ENCODE measurements at regions not wholly inside any gene's neighbourhood (a gene's known extent, or its start where the extent isn't known, plus 50 kb on each side); places are given as distances from the start of the nearest gene placed in this dataset.
A peak's percentile ranks its signal among the peaks of the same experiment; 100 is the strongest.
"Not testable (repeated sequence)": the region's sequence is repeated elsewhere in the genome, so short reads cannot be mapped to it uniquely, and the experiment has no call there.

- H3K27ac Mint-ChIP-seq, result no peak overlapping the region
- peaks cover 0 to 3% (median 0%) of the 10 kb centered on the region in 7 donors for H3K9me3 Mint-ChIP-seq
- ATAC-seq (ENCODE audit: low read depth in 2 of 2), result no peak
- no peaks in the 10 kb centered on the region for H3K36me3 Mint-ChIP-seq
- no peaks in the 10 kb centered on the region for H3K27me3 ChIP-seq (ENCODE audit: control insufficient read depth, insufficient read depth, low read length)
- no peak for DNase-seq
- no peaks in the 10 kb centered on the region for H3K36me3 ChIP-seq (ENCODE audit: control insufficient read depth, insufficient read depth, low read length)
- H3K4me3 ChIP-seq (ENCODE audit: low read depth, low read length), result no peak overlapping the region
- no peak overlapping the region for H3K27ac ChIP-seq (ENCODE audit: insufficient read depth, low read length, poor library complexity, severe bottlenecking)
- H3K9me3 ChIP-seq (ENCODE audit: control insufficient read depth in 2 of 2, low read length in 2 of 2), result no peaks in the 10 kb centered on the region
- peaks cover 0 to 4% (median 1%) of the 10 kb centered on the region in 4 donors for H3K4me1 Mint-ChIP-seq
- H3K4me1 ChIP-seq (ENCODE audit: control insufficient read depth, insufficient read depth, low read length, poor library complexity, severe bottlenecking), result no peaks in the 10 kb centered on the region
- H3K4me3 Mint-ChIP-seq, result no peak overlapping the region
- peaks cover 27% of the 10 kb centered on the region for H3K27me3 Mint-ChIP-seq
Observed at GRCh38 chr16:85237817-85238216, 125.5 kb upstream of the CIBAR2 start.

- ATAC-seq (ENCODE audit: low read depth in 2 of 2) (no peak), DNase-seq (no peak)
- Mint-ChIP-seq H3K27ac (no peak overlapping the region), H3K4me1 (peaks cover 0 to 4% (median 1%) of the 10 kb centered on the region in 4 donors), H3K9me3 (peaks cover 0 to 3% (median 0%) of the 10 kb centered on the region in 7 donors), H3K4me3 (no peak overlapping the region), H3K36me3 (no peaks in the 10 kb centered on the region), H3K27me3 (peaks cover 26% of the 10 kb centered on the region)
- H3K4me3 ChIP-seq (ENCODE audit: low read depth, low read length), result no peak overlapping the region
- no peaks in the 10 kb centered on the region for H3K27me3 ChIP-seq (ENCODE audit: control insufficient read depth, insufficient read depth, low read length)
- no peaks in the 10 kb centered on the region for H3K36me3 ChIP-seq (ENCODE audit: control insufficient read depth, insufficient read depth, low read length)
- H3K27ac ChIP-seq (ENCODE audit: insufficient read depth, low read length, poor library complexity, severe bottlenecking), result no peak overlapping the region
- no peaks in the 10 kb centered on the region for H3K4me1 ChIP-seq (ENCODE audit: control insufficient read depth, insufficient read depth, low read length, poor library complexity, severe bottlenecking)
- H3K9me3 ChIP-seq (ENCODE audit: control insufficient read depth in 2 of 2, low read length in 2 of 2), result no peaks in the 10 kb centered on the region
Observed at GRCh38 chr16:85238233-85238647, 126.0 kb upstream of the CIBAR2 start.

- Histone ChIP-seq H3K4me1 (ENCODE audit: control insufficient read depth, insufficient read depth, low read length, poor library complexity, severe bottlenecking) (no peaks in the 10 kb centered on the region), H3K27ac (ENCODE audit: insufficient read depth, low read length, poor library complexity, severe bottlenecking) (no peak overlapping the region), H3K4me3 (ENCODE audit: low read depth, low read length) (no peak overlapping the region), H3K27me3 (ENCODE audit: control insufficient read depth, insufficient read depth, low read length) (no peaks in the 10 kb centered on the region), H3K36me3 (ENCODE audit: control insufficient read depth, insufficient read depth, low read length) (no peaks in the 10 kb centered on the region), H3K9me3 (ENCODE audit: control insufficient read depth in 2 of 2, low read length in 2 of 2) (no peaks in the 10 kb centered on the region)
- Mint-ChIP-seq H3K4me1 (peaks cover 0 to 4% (median 1%) of the 10 kb centered on the region in 4 donors), H3K9me3 (peaks cover 0 to 3% (median 0%) of the 10 kb centered on the region in 7 donors), H3K27me3 (peaks cover 18% of the 10 kb centered on the region), H3K27ac (no peak overlapping the region), H3K4me3 (no peak overlapping the region), H3K36me3 (no peaks in the 10 kb centered on the region)
- no peak for ATAC-seq (ENCODE audit: low read depth in 2 of 2)
- no peak for DNase-seq
Observed at GRCh38 chr16:85239239-85239638, 127.0 kb upstream of the CIBAR2 start.

DNA sequence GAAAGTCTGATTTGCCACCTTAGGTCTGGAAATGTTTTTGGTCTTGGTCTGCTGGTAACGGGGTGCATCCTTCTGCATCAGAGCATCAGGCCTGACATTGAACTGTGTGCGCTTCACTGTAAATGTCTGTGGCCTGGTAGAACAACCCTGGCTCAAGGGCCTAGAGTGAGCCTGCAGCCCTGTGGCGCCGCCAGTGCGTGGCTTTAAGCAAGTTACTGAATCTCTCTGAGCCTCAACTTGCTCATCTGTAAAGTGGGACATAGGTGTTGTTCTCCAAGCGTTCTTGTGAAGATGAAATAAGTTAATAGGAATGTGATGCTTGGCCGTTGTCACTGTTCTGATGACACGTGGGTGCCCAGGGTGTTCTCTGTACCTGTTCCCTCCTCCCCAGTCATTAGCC is 127.6 kb upstream of the CIBAR2 start:
- no peak for ATAC-seq (ENCODE audit: low read depth in 2 of 2)
- no peaks in the 10 kb centered on the region for H3K36me3 Mint-ChIP-seq

DNA sequence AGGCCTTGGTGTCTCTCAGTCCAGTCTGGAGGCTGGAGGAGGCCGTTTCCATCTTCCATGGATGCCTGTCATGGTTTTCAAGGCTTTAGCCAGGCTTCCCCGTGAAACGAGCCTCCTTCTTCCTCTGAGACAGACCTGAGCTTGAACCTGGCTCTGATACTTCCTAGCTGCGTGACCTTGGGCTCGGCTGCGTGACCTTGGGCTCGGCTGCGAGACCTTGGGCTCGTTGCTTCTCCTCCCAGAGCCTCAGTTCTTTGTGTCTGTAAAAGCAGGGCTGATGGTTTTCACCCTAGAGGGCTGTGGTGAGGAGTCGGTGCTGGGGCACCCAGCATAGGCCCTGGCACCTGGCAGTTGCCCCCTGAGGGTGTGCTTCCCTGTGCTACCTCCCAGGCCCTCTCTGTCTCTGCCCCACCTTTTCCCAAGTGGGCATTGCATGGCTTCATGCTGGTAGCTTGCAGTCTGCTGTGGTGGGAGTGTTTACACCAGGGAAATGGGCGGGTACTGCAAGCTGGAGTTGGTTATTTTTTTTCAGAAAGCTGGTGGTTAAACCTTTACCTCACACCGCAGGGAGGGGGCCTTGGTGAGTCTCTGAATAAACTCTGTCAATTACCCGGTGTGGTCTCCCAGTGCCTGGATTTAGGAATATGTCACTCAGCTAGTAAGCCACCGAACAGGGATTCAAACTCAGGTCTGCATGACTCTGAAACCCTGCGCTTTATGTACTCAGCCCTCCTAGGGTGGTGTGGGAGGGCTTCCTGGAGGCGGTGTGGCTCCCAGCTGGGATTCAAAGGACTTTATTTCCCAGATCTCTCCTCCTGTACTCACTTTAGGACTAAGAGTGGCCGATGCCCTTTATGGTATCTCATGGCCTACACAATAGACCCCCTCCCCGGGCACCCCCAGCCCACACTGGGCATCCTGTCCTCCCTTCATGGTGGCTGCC is 129.0 kb upstream of the CIBAR2 start:
- H3K36me3 Mint-ChIP-seq, result no peaks in the 10 kb centered on the region
- H3K4me3 Mint-ChIP-seq, result no peak overlapping the region
- ATAC-seq (ENCODE audit: low read depth in 2 of 2), result no peak
- H3K27ac Mint-ChIP-seq, result no peak overlapping the region
- H3K9me3 Mint-ChIP-seq, result peaks cover 0 to 3% (median 0%) of the 10 kb centered on the region in 7 donors
- Histone ChIP-seq H3K4me3 (ENCODE audit: low read depth, low read length) (no peak overlapping the region), H3K27ac (ENCODE audit: insufficient read depth, low read length, poor library complexity, severe bottlenecking) (no peak overlapping the region), H3K4me1 (ENCODE audit: control insufficient read depth, insufficient read depth, low read length, poor library complexity, severe bottlenecking) (no peaks in the 10 kb centered on the region), H3K36me3 (ENCODE audit: control insufficient read depth, insufficient read depth, low read length) (no peaks in the 10 kb centered on the region), H3K27me3 (ENCODE audit: control insufficient read depth, insufficient read depth, low read length) (no peaks in the 10 kb centered on the region), H3K9me3 (ENCODE audit: control insufficient read depth in 2 of 2, low read length in 2 of 2) (no peaks in the 10 kb centered on the region)
- peaks cover 0 to 8% (median 6%) of the 10 kb centered on the region in 4 donors for H3K4me1 Mint-ChIP-seq
- H3K27me3 Mint-ChIP-seq, result peaks cover 20% of the 10 kb centered on the region
- DNase-seq, result no peak

More for the DNA sequence above, 127.6 kb upstream of the CIBAR2 start:
- no peak for DNase-seq
- Mint-ChIP-seq H3K27ac (no peak overlapping the region), H3K4me1 (peaks cover 0 to 4% (median 1%) of the 10 kb centered on the region in 4 donors), H3K4me3 (peak overlapping the region in 1 of 4 donors; percentile 16), H3K9me3 (peaks cover 0 to 3% (median 0%) of the 10 kb centered on the region in 7 donors), H3K27me3 (peaks cover 17% of the 10 kb centered on the region)
- Histone ChIP-seq H3K4me1 (ENCODE audit: control insufficient read depth, insufficient read depth, low read length, poor library complexity, severe bottlenecking) (no peaks in the 10 kb centered on the region), H3K27ac (ENCODE audit: insufficient read depth, low read length, poor library complexity, severe bottlenecking) (no peak overlapping the region), H3K9me3 (ENCODE audit: control insufficient read depth in 2 of 2, low read length in 2 of 2) (no peaks in the 10 kb centered on the region), H3K27me3 (ENCODE audit: control insufficient read depth, insufficient read depth, low read length) (no peaks in the 10 kb centered on the region), H3K4me3 (ENCODE audit: low read depth, low read length) (no peak overlapping the region), H3K36me3 (ENCODE audit: control insufficient read depth, insufficient read depth, low read length) (no peaks in the 10 kb centered on the region)

DNA sequence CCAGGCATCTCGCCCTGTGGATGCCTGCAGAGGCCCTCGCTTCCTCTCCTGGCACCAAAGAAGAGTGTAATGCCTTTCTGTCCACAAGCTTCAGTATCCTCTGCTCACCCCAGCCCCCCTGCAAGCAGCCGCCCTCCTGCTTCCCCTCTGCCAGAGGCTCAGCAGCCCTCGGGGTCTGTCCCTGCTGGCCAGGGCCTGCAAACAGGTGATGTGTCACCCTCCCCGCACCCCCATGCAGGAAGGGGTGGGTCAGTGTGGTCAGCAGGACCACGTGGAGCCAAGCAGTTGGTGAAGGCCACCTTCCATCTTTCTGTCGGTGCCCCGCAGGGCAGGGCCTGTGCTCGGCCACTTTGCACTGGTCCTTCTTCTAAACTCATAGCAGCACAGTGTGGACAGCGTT is 129.9 kb upstream of the CIBAR2 start:
- no peak overlapping the region for H3K27ac ChIP-seq (ENCODE audit: insufficient read depth, low read length, poor library complexity, severe bottlenecking)
- no peaks in the 10 kb centered on the region for H3K4me1 ChIP-seq (ENCODE audit: control insufficient read depth, insufficient read depth, low read length, poor library complexity, severe bottlenecking)
- H3K36me3 Mint-ChIP-seq, result no peaks in the 10 kb centered on the region
- H3K36me3 ChIP-seq (ENCODE audit: control insufficient read depth, insufficient read depth, low read length), result no peaks in the 10 kb centered on the region
- no peaks in the 10 kb centered on the region for H3K9me3 ChIP-seq (ENCODE audit: control insufficient read depth in 2 of 2, low read length in 2 of 2)
- no peak overlapping the region for H3K4me3 Mint-ChIP-seq
- DNase-seq, result no peak
- ATAC-seq (ENCODE audit: low read depth in 2 of 2), result no peak
- no peak overlapping the region for H3K4me3 ChIP-seq (ENCODE audit: low read depth, low read length)
- H3K9me3 Mint-ChIP-seq, result peaks cover 0 to 3% (median 0%) of the 10 kb centered on the region in 7 donors
- no peaks in the 10 kb centered on the region for H3K27me3 ChIP-seq (ENCODE audit: control insufficient read depth, insufficient read depth, low read length)
- H3K27ac Mint-ChIP-seq, result no peak overlapping the region
- peaks cover 11% of the 10 kb centered on the region for H3K27me3 Mint-ChIP-seq
- H3K4me1 Mint-ChIP-seq, result peaks cover 0 to 7% (median 4%) of the 10 kb centered on the region in 4 donors

DNA sequence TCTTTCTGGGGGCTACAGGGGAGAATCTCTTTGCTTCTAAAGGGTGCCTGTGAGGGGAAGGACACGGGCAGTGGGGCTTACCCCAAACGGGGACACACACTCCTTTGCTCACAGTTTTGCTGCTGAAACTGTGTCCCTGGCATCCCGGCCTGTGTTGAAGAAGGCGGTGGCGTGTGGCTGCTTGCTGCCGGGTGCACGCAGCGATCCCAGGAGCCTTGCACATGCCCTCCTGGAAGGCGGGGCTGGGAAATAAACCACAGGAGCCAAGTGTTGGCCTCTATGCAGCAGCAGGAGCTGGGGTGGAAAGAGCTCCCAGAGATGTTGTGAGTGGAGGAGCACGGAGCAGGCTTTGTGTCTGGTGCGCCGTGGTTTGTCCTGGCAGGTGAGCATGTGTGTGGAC is 131.0 kb upstream of the CIBAR2 start:
- no peak overlapping the region for H3K27ac Mint-ChIP-seq
- ATAC-seq (ENCODE audit: low read depth in 2 of 2) (no peak), DNase-seq (no peak)
- no peak overlapping the region for H3K27ac ChIP-seq (ENCODE audit: insufficient read depth, low read length, poor library complexity, severe bottlenecking)
- no peaks in the 10 kb centered on the region for H3K27me3 ChIP-seq (ENCODE audit: control insufficient read depth, insufficient read depth, low read length)
- no peaks in the 10 kb centered on the region for H3K9me3 ChIP-seq (ENCODE audit: control insufficient read depth in 2 of 2, low read length in 2 of 2)
- peaks cover 6% of the 10 kb centered on the region for H3K27me3 Mint-ChIP-seq
- H3K4me1 Mint-ChIP-seq, result peaks cover 0 to 7% (median 4%) of the 10 kb centered on the region in 4 donors
- H3K36me3 Mint-ChIP-seq, result no peaks in the 10 kb centered on the region
- no peak overlapping the region for H3K4me3 ChIP-seq (ENCODE audit: low read depth, low read length)
- peaks cover 0 to 3% (median 0%) of the 10 kb centered on the region in 7 donors for H3K9me3 Mint-ChIP-seq
- H3K4me1 ChIP-seq (ENCODE audit: control insufficient read depth, insufficient read depth, low read length, poor library complexity, severe bottlenecking), result no peaks in the 10 kb centered on the region
- H3K36me3 ChIP-seq (ENCODE audit: control insufficient read depth, insufficient read depth, low read length), result no peaks in the 10 kb centered on the region
- H3K4me3 Mint-ChIP-seq, result no peak overlapping the region

DNA sequence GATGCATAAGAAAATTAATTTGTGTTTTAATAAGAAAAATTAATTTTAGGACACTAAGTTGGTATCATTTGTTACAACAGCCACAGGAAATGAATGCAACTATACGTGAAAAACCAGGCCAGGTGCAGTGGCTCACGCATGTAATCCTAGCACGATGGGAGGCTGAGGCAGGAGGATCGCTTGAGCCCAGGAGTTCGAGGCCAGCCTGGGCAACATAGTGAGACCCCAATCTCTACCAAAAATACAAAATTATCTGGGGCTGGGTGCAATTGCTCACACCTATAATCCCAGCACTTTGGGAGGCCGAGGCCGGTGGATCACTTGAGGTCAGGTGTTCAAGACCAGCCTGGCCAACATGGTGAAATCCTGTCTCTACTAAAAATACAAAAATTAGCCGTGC is 132.2 kb upstream of the CIBAR2 start:
- H3K27me3 ChIP-seq (ENCODE audit: control insufficient read depth, insufficient read depth, low read length); H3K36me3 ChIP-seq (ENCODE audit: control insufficient read depth, insufficient read depth, low read length); H3K4me3 ChIP-seq (ENCODE audit: low read depth, low read length); H3K9me3 Mint-ChIP-seq; H3K36me3 Mint-ChIP-seq; H3K4me3 Mint-ChIP-seq; H3K4me1 ChIP-seq (ENCODE audit: control insufficient read depth, insufficient read depth, low read length, poor library complexity, severe bottlenecking); H3K4me1 Mint-ChIP-seq; H3K27ac ChIP-seq (ENCODE audit: insufficient read depth, low read length, poor library complexity, severe bottlenecking); H3K27ac Mint-ChIP-seq; H3K9me3 ChIP-seq (ENCODE audit: control insufficient read depth in 2 of 2, low read length in 2 of 2); H3K27me3 Mint-ChIP-seq; DNase-seq; ATAC-seq (ENCODE audit: low read depth in 2 of 2): not testable (repeated sequence)

Data from CD4-positive, CD25-positive, alpha-beta regulatory T cell (primary cell).